GM18511 (cell line): ENCODE measurements at regions not wholly inside any gene's neighbourhood (a gene's known extent, or its start where the extent isn't known, plus 50 kb on each side); places are given as distances from the start of the nearest gene placed in this dataset.
A peak's percentile ranks its signal among the peaks of the same experiment; 100 is the strongest.
"Not testable (repeated sequence)": the region's sequence is repeated elsewhere in the genome, so short reads cannot be mapped to it uniquely, and the experiment has no call there.

Experiments
- ATAC-seq: cut with Tn5 transposase; IDR thresholded peaks from one replicate; pipeline ENCODE4 v1.9.1; 2021; ENCODE audit warnings: mild to moderate bottlenecking, moderate library complexity; ENCODE audit not compliant: unreplicated experiment

DNA sequence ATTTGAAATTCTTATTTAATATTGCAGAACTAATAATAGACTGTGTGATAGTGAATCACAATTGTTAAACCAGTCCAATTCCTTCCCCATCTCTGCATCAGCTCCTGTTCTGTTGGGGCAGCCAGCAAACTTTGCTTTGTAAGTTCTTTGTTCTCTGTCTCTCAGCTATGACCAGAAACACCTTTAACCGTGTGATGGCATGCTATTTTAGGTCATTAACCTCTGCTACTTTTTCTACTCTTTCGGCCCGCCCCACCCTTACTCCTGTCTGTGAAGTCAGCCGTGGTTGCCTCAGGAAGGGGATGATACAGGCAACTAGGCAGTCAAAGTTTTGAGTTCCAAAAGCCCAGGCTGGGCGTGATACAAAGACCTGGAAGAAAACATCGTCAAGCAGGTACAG, 51.3 kb upstream of the EGFL6 start:
- no peak for ATAC-seq

GRCh38 chrX:13515211-13515930, 54.0 kb upstream of the EGFL6 start:
- no peak for ATAC-seq

DNA sequence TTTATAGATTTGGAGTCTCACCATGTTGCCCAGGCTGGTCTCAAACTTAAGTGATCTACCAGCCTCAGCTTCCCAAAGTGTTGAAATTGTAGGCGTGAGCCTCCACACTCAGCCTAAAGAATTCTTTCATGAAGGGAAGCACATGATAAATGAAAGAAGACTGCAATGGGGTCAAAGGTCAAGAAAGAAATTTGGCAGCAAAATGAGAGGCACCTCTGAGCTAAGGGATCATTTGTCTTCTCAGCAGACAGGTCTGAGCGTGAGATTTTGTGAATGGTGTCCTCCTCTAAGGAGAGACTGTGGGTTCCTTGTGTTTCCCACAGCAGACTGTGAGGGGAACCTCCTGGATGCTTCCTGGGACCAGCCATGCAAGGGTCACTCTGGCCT, 57.5 kb upstream of the EGFL6 start:
- ATAC-seq = no peak

GRCh38 chrX:13511241-13511943, 58.0 kb upstream of the EGFL6 start:
- ATAC-seq = no peak

DNA sequence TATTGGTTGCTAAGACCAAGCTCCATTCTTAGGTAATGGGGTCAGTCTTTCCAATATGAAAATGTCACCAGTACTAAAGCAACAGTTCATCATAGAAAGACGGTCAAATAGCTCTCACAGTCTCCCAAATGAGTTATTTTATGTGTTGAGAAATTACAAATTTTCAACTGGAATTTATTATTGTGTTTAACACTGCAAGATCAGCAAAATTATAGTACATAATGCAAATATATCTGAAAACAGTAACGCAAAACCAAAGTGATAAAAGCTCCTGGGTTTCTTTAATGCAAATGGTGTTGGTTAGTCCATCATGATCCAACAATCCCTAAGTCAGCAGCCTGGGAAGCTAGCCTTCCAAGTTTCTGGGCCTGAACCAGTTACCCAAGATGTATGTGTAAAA, 61.5 kb upstream of the EGFL6 start:
- ATAC-seq = no peak

DNA sequence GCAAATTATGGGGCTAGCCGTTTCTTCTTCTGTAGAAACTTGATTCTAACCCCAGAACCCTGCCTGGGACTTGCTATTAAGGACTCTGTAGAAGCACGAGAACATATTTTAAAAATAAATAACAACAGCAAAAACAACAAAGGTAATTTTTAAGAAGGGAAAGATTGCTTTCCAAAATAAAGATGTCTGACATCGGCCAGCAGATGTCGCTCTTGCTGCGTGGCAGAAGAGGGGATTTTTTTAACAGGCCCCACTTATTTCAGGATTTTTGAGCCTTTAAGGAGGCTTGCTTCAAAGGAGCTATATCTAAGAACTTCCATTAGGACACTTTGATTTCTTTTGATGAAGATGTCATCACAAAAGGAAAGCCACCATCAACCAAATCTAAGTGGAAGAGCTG, 62.8 kb upstream of the EGFL6 start:
- no peak for ATAC-seq

DNA sequence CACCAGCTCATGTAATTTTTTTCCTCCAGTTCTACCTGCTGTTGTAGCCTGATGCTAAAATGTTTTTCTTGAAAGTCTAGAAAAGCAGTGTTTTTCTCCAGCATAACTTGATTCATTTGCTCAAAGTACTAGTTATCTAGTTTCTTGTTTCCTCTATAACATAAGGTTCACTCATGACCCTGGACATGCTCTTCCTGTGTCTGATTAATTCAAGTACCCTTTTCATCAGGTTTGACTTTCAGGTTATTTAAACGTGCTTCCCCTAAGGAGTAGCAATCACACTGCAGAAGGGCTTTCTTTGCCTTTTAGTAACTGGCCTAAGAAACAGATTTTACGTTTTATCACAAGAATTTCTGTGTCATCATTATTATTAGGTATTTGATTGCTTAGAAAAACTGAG, 66.8 kb upstream of the EGFL6 start:
- no peak for ATAC-seq

DNA sequence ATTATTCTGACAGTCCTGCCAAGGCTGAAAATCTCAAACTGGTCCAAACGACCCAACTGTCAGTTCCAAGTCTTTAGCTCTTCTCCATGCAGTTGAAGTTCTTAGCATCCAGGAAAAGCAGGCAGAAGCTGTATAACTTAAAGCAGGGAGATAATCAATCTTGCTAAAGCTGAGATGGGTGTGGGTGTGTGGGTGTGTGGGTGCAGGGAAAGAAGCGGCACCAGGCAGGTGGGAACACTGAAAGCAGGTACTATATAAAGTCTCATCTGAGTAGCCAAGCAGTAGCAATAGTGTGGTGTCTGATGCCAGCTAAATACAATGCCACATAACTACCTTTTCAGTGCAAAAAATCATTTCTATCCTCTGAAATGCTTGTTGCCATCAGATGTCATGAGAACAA, 69.7 kb upstream of the EGFL6 start:
- no peak for ATAC-seq

- ATAC-seq = no peak
Observed at GRCh38 chrX:13498238-13498637, 71.2 kb upstream of the EGFL6 start.

DNA sequence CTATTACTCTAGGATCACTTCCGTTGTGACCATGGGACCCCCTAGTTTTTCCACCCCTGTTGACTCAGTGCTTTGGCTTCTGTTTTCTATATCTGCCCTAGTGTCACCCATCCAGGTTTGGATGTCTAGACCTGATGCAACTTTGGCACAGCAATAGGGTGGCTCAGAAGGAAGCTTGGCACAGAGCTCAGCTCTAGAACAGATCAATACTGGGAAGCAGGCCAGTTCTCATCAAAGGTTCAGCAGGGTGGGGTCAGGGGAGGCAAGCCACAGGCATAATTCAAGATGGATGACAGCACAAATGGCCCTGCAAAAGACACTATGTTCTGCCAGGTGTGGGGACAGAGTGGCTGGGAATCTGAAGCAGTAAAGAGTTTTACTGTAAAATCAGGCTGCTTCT, 74.2 kb upstream of the EGFL6 start:
- no peak for ATAC-seq

GRCh38 chrX:13494562-13494961, 74.8 kb upstream of the EGFL6 start:
- ATAC-seq = no peak

DNA sequence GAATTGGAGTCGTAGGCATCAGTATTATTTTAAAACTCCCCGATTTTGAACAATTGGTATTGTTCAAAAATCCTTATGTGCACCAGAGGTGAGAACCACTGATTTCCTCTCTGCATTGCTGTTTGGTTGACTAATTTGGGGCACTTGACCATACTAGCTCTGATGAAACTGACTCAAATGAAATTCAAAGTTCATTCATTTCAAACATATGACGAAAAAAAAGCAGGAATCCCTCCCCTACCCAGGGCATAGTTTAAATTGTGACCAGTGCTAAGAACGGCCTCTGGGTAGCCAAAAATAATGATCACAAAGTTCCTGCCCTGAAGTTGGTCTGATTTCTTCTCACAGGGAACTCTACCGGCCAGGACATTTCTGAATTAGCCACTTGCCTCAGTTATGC, 75.7 kb upstream of the EGFL6 start:
- ATAC-seq = no peak

DNA sequence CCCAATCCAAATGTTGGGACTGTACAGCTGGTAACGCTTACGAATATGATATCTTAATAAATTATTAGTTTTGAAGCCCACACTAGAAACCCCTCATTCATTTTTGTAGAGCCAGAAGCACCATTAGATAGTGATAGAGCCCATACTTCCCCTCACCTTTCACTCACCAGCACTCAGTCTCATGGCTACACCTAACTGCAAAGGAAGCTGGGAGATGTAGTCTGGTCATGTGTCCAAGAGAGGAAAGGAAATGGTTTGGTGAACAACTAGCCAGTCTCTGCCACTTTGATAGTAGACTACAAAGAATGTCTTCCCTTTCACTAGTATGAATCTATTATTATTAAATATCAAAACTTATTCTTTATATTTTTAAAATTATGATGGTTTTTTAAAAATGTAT, 77.1 kb upstream of the EGFL6 start:
- ATAC-seq = no peak

GRCh38 chrX:13491061-13491460, 78.3 kb upstream of the EGFL6 start:
- no peak for ATAC-seq

- no peak for ATAC-seq
Observed at GRCh38 chrX:13489454-13489853, 79.9 kb upstream of the EGFL6 start.

DNA sequence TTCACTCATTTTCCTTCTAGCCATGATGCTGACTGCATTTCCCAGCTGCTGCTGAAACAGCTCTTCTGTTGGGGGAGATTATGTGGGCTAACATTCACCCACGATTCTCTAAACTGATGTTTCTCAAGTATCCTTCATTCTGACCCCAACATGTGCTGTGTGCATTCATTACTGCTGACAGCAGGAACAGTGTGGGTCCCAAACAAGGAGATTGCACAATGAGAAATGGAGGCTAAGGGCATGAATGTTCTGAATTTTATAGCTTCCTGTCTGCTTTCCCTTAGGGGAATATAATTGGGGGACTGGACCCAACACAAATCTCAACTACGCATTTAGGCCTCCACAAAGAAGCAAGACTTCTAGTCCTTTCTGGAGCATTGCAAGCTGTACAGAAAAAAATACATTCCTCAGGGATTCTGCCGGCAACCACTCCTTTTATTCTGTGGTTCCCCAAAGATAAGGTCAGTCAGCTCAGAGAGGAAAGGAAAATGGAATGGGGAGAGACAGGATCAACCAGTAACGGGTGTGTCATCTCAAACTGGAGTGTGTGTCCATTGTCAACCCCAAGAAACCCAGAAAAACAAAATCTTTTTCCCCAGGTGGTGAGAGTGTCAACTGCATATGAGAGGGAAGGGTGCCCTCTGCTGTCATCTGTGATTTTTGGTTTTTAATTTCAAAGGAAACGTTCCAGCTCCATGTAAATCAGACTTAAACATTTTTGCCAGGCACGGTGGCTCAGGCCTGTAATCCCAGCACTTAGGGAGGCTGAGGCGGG, 81.5 kb upstream of the EGFL6 start:
- peak; percentile 66 for ATAC-seq

DNA sequence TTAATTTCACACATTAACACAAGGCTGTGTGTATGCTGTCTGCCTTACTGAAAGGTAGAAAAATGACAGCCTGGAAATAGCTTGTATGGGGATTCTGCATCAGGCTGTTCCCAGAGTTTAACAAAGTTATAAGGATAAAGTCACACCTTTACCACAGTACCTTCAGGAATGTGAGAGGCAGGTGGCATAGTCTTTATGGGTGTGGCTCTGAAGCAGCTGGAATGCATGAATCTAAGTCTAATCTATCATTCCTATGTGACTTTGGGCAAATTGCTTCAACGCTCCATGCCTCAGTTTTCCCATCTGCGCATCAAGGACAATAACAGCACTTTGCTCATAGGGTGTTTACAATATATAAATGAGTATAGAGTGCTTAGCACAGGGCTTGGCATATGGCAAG, 84.2 kb upstream of the EGFL6 start:
- no peak for ATAC-seq

- ATAC-seq = no peak
Observed at GRCh38 chrX:13483773-13484172, 85.6 kb upstream of the EGFL6 start.

- ATAC-seq = no peak
Observed at GRCh38 chrX:13482746-13483541, 86.5 kb upstream of the EGFL6 start.

DNA sequence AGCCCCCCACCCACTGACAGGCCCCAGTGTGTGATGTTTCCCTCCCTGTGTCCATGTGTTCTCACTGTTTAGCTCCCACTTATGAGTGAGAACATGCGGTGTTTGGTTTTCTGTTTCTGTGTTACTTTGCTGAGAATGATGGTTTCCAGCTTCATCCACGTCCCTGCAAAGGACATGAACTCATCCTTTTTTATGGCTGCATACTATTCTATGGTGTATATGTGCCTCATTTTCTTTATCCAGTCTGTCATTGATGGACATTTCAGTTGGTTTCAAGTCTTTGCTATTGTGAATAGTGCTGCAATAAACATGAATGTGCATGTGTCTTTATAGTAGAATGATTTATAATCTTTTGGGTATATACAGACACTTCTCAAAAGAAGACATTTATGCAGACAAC, 88.6 kb upstream of the EGFL6 start:
- not testable (repeated sequence) for ATAC-seq

DNA sequence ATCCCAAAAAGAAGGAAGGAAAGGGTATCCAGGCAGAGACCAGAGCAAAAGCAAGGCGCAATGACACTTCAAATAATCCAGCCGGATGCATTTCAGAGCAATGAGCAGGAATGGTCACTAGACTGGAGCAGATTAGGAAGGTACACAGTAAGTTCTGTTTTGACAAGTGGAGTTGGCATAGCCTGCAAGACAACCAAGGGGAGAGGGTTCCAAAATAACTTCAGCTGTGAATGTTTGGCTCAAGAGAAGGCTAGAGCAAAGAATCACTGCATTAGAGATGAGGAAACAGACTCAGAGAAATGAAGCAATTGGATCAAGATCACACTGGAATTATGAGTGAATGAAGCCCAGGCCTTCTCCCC, 90.0 kb upstream of the EGFL6 start:
- ATAC-seq = no peak
